AG04450 (cell line): ENCODE measurements at regions not wholly inside any gene's neighbourhood (a gene's known extent, or its start where the extent isn't known, plus 50 kb on each side); places are given as distances from the start of the nearest gene placed in this dataset.

Source experiments
- CTCF ChIA-PET: fragments of 300-600, 350-600 bp; formaldehyde crosslinking; extraction: SDS; loops from one replicate; lab custom pipeline; 2022; ENCODE audit warnings: antibody characterized with exemption, inconsistent platforms; lab: Charles Lee
- POLR2A ChIA-PET: fragments of 350-600 bp; formaldehyde crosslinking; extraction: SDS; loops from one replicate; lab custom pipeline; 2021; ENCODE audit warnings: antibody characterized with exemption, inconsistent platforms; lab: Yijun Ruan, JAX
- DNase-seq: peaks from one replicate; pipeline ENCODE4 v3.0.0-alpha.2; 2011; ENCODE audit warnings: low read depth, low spot score
- H3K27ac ChIP-seq: one replicate; pipeline ENCODE4 v1.5.1; 2012; ENCODE audit warnings: low read depth, low read length, control low read depth
- H3K27me3 ChIP-seq: one replicate; pipeline ENCODE4 v1.6.0; 2012; ENCODE audit warnings: low read length; ENCODE audit not compliant: control insufficient read depth, insufficient read depth
- H3K4me3 ChIP-seq: 2 replicates; pipeline ENCODE4 v1.5.1; 2011; ENCODE audit warnings: mild to moderate bottlenecking, low read depth, low read length, control low read depth
- H3K9me3 ChIP-seq: 2 replicates; pipeline ENCODE4 v1.5.1; 2012; ENCODE audit warnings: low read length; ENCODE audit not compliant: control insufficient read depth, insufficient read depth
- TF ChIP-seq, protein P1 (sequence below): IDR thresholded peaks from 2 replicates; pipeline ENCODE4 v1.5.1; 2011; ENCODE audit warnings: low read depth, low read length, control low read depth, inconsistent platforms

DNA sequence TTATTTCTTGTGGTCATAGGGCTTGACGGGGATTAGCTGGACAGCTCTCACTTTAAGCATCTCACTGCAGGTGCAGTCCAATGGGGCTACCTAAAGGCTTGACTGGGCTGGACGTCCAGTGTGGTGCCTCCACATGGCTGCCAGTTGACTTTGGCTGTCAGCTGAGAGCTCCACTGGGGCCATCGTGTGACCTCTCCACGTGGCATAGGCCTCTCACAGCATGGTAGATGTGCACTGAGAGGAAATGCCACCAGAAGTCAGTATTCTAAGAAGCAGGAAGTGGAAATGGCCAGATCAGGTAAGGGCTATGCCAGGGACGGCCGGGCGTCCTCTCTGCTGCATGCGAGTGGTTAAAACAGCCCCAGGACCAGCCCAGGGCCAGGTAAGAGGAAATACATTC is 105.2 kb upstream of the TWIST2 start:
- H3K27me3 ChIP-seq, result peaks cover 3% of the 10 kb centered on the region
- no peaks in the 10 kb centered on the region; the same call in 1 of the 2 replicates for H3K9me3 ChIP-seq
- CTCF ChIA-PET, result no interaction called here
- H3K4me3 ChIP-seq, result no peak overlapping the region
- H3K27ac ChIP-seq, result no peak overlapping the region
- no peak for DNase-seq
- TF ChIP-seq, protein P1, sequence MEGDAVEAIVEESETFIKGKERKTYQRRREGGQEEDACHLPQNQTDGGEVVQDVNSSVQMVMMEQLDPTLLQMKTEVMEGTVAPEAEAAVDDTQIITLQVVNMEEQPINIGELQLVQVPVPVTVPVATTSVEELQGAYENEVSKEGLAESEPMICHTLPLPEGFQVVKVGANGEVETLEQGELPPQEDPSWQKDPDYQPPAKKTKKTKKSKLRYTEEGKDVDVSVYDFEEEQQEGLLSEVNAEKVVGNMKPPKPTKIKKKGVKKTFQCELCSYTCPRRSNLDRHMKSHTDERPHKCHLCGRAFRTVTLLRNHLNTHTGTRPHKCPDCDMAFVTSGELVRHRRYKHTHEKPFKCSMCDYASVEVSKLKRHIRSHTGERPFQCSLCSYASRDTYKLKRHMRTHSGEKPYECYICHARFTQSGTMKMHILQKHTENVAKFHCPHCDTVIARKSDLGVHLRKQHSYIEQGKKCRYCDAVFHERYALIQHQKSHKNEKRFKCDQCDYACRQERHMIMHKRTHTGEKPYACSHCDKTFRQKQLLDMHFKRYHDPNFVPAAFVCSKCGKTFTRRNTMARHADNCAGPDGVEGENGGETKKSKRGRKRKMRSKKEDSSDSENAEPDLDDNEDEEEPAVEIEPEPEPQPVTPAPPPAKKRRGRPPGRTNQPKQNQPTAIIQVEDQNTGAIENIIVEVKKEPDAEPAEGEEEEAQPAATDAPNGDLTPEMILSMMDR, result no peak
- POLR2A ChIA-PET, result no interaction called here

DNA sequence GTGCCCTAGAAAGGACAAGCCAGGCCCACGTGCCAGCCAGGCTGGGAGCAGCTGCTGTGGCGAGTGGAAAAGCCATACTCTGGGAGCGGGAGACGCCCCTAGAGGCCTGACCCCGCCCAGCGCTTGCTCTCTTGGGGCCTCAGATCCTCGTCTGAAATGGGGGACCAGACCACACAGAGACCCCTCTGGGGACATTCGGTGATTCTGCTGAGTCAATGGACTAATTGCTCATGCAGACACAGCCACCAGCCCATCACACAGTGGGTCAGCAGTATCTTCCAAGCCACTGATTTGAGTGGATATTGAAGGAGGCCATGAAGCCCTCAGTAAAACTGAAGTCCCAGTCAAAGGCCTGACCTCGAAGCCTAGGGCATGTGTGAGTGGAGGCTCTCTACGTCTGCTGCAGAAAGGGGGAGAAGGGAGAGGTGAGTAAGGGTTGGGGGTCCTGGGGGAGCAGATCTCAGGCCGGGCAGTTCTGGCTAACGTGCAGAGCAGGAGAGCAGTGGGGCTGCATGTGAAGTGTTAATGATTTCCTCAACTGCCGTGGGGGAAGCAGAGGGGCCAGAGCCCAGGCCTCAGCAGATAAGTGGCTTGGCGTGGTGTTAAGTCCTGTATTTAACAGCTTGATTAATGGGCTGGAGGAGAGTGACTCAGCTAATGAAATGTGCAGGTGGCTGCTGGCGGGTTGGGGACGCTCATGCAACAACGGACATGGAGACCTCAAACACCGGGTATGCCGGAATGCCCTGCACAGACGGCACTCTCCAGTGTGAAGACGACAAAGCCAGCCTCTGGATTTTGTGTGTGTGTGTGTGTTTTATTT is 104.4 kb upstream of the TWIST2 start:
- Histone ChIP-seq H3K27ac (no peak overlapping the region), H3K9me3 (no peaks in the 10 kb centered on the region; the same call in 1 of the 2 replicates), H3K4me3 (no peak overlapping the region), H3K27me3 (peaks cover 2% of the 10 kb centered on the region)
- ChIA-PET POLR2A (no interaction called here), CTCF (no interaction called here)
- TF ChIP-seq, protein P1, result no peak
- no peak for DNase-seq

DNA sequence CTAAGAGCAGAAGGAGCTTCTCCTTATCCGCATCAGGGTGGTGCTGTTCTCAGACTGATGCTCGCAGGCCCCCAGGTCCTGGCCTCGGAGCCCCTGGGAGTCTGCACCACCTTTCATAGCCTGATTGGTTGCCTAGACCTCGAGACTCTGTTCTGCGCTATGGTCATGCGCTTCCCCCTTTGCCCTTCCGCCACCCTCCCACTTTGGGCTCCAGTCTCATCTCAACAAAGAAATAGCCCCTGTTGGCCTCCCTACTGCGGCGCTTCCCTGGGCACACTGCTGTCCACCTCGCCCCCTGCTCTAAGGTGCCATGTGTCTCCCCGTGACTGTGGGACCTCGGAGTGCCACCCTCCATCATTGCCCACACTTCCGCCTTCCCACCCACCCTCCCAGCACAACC is 102.9 kb upstream of the TWIST2 start:
- TF ChIP-seq, protein P1, result no peak
- no peak for DNase-seq
- Histone ChIP-seq H3K4me3 (no peak overlapping the region), H3K9me3 (no peaks in the 10 kb centered on the region; the same call in none of the 2 replicates), H3K27ac (no peak overlapping the region), H3K27me3 (no peaks in the 10 kb centered on the region)
- CTCF ChIA-PET, result no interaction called here
- POLR2A ChIA-PET, result no interaction called here

DNA sequence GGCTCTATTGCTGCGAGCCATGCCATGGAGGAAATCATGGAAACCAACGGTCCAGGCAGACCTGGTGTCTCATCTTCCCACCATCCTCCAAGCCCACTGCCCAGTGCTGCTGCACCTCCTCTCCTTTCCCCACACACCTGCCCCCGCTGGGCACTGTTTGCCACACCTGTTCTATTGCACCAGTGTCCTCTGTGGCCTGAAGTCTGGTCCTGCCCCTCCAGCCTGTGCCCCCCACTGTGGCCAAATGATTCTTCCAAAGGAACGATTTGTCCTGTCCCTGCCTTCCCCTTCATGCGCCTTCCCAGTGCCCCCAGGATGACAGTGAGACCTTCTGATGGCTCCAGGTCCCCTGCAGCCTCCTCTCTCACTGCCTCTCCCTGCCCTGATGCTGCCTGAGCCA is 101.9 kb upstream of the TWIST2 start:
- Histone ChIP-seq H3K27ac (no peak overlapping the region), H3K27me3 (no peaks in the 10 kb centered on the region), H3K4me3 (no peak overlapping the region), H3K9me3 (no peaks in the 10 kb centered on the region; the same call in none of the 2 replicates)
- POLR2A ChIA-PET, result no interaction called here
- TF ChIP-seq, protein P1, result no peak
- no peak for DNase-seq
- CTCF ChIA-PET, result no interaction called here

DNA sequence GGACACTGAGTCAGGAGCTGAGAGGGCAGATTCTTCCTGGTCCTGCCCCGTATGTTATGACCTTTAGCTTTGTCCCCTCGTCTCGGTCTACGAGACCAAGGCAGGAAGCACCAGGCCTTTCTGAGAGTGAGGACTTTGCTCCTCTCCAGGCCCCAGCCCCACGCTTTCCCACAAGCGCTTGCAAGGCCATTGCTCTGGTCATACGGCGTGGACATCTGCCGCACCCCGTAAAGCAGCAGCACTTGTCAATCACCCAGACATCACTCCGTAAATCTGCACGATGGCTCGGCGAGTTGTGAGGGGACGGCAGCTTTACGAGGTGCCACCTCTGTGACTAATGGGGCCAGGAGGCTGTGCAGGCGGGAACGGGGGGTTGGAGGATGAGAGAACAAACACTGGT is 100.8 kb upstream of the TWIST2 start:
- TF ChIP-seq, protein P1, result no peak
- no peak overlapping the region for H3K4me3 ChIP-seq
- DNase-seq, result no peak
- no peaks in the 10 kb centered on the region for H3K27me3 ChIP-seq
- no peak overlapping the region for H3K27ac ChIP-seq
- POLR2A ChIA-PET, result no interaction called here
- CTCF ChIA-PET, result no interaction called here
- H3K9me3 ChIP-seq, result no peaks in the 10 kb centered on the region; the same call in none of the 2 replicates
